ENCODE measurements at regions not wholly inside any gene's neighbourhood (a gene's known extent, or its start where the extent isn't known, plus 50 kb on each side); places are given as distances from the start of the nearest gene placed in this dataset.

GRCh38 chr4:23412701-23413100 is 477.1 kb downstream of the PPARGC1A start:
- Histone ChIP-seq H3K79me2 (ENCODE audit: insufficient read depth, low read length) (no peaks in the 10 kb centered on the region), H3K9me3 (ENCODE audit: low read length) (peaks cover 41% of the 10 kb centered on the region), H4K20me1 (ENCODE audit: insufficient read depth, low read length) (no peaks in the 10 kb centered on the region), H3K4me3 (replicated peaks in 1 of 3; ENCODE audit: insufficient read depth in 1 of 3, low read depth in 2 of 3, low read length in 3 of 3) (no peak overlapping the region), H3K36me3 (replicated peaks in 1 of 2; ENCODE audit: control insufficient read depth in 1 of 2, insufficient read depth in 2 of 2, low read length in 2 of 2) (no peaks in the 10 kb centered on the region), H2AFZ (ENCODE audit: low read length) (no peak overlapping the region), H3K27me3 (ENCODE audit: control insufficient read depth in 1 of 2, insufficient read depth in 2 of 2, low read length in 2 of 2) (no peaks in the 10 kb centered on the region), H3K27ac (ENCODE audit: extremely low read length, insufficient read depth, low read length) (no peak overlapping the region), H3K4me2 (ENCODE audit: low read depth, low read length) (no peak overlapping the region), H3K4me1 (ENCODE audit: insufficient read depth, low read length) (no peaks in the 10 kb centered on the region), H3K9ac (ENCODE audit: insufficient read depth, low read depth, low read length) (no peak overlapping the region)
- no peak for DNase-seq (ENCODE audit: low spot score)
- intact Hi-C loops (cut with micrococcal nuclease; ENCODE audit: unreplicated experiment): no loop called here
- POLR2A ChIA-PET: no interaction called here
- no TSS peak for BruUV-seq (replicated peaks)
- CTCF ChIA-PET (ENCODE audit: low intra/inter-chr PET ratio, low total read pairs): no interaction called here
- in situ Hi-C loops (cut with HindIII; ENCODE audit: extremely low pct_ligation_motif_present, low pct_unique_long_range_greater_than_20kb): no loop called here
- FAIRE-seq: no peak
- no peak for ATAC-seq
- TF ChIP-seq ETS1 (CRISPR knock-in tag; IDR thresholded peaks at IDR 0.05) (no peak), ZNF546 (CRISPR knock-in tag; conservative IDR thresholded peaks at IDR 0.05) (no peak), YEATS2 (CRISPR knock-in tag; IDR thresholded peaks at IDR 0.05; ENCODE audit: borderline replicate concordance) (no peak), ZNF569 (CRISPR knock-in tag; IDR thresholded peaks at IDR 0.05; ENCODE audit: borderline replicate concordance) (no peak), ZNF660 (CRISPR knock-in tag; IDR thresholded peaks at IDR 0.05; ENCODE audit: borderline replicate concordance, low read depth) (no peak), FOXK1 (CRISPR knock-in tag; IDR thresholded peaks at IDR 0.05; ENCODE audit: borderline replicate concordance, low read depth) (no peak), WIZ (CRISPR knock-in tag; IDR thresholded peaks at IDR 0.05) (no peak), NR2F6 (IDR thresholded peaks at IDR 0.05) (no peak), NR2F6 (CRISPR knock-in tag; IDR thresholded peaks at IDR 0.05) (no peak), NKX3-1 (CRISPR knock-in tag; IDR thresholded peaks at IDR 0.05) (no peak), BRCA1 (CRISPR knock-in tag; IDR thresholded peaks at IDR 0.05) (no peak), PHF8 (CRISPR knock-in tag; IDR thresholded peaks at IDR 0.05) (no peak), NCOA5 (CRISPR knock-in tag; IDR thresholded peaks at IDR 0.05) (no peak), MIER2 (CRISPR knock-in tag; IDR thresholded peaks at IDR 0.05) (no peak), TEAD3 (CRISPR knock-in tag; optimal IDR thresholded peaks at IDR 0.05; ENCODE audit: borderline replicate concordance) (no peak), PLRG1 (conservative IDR thresholded peaks at IDR 0.05) (no peak)
- TF ChIP-seq, protein P1, sequence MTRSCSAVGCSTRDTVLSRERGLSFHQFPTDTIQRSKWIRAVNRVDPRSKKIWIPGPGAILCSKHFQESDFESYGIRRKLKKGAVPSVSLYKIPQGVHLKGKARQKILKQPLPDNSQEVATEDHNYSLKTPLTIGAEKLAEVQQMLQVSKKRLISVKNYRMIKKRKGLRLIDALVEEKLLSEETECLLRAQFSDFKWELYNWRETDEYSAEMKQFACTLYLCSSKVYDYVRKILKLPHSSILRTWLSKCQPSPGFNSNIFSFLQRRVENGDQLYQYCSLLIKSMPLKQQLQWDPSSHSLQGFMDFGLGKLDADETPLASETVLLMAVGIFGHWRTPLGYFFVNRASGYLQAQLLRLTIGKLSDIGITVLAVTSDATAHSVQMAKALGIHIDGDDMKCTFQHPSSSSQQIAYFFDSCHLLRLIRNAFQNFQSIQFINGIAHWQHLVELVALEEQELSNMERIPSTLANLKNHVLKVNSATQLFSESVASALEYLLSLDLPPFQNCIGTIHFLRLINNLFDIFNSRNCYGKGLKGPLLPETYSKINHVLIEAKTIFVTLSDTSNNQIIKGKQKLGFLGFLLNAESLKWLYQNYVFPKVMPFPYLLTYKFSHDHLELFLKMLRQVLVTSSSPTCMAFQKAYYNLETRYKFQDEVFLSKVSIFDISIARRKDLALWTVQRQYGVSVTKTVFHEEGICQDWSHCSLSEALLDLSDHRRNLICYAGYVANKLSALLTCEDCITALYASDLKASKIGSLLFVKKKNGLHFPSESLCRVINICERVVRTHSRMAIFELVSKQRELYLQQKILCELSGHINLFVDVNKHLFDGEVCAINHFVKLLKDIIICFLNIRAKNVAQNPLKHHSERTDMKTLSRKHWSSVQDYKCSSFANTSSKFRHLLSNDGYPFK (CRISPR knock-in tag; IDR thresholded peaks at IDR 0.05; ENCODE audit: borderline replicate concordance): no peak
- TF ChIP-seq, protein P2, sequence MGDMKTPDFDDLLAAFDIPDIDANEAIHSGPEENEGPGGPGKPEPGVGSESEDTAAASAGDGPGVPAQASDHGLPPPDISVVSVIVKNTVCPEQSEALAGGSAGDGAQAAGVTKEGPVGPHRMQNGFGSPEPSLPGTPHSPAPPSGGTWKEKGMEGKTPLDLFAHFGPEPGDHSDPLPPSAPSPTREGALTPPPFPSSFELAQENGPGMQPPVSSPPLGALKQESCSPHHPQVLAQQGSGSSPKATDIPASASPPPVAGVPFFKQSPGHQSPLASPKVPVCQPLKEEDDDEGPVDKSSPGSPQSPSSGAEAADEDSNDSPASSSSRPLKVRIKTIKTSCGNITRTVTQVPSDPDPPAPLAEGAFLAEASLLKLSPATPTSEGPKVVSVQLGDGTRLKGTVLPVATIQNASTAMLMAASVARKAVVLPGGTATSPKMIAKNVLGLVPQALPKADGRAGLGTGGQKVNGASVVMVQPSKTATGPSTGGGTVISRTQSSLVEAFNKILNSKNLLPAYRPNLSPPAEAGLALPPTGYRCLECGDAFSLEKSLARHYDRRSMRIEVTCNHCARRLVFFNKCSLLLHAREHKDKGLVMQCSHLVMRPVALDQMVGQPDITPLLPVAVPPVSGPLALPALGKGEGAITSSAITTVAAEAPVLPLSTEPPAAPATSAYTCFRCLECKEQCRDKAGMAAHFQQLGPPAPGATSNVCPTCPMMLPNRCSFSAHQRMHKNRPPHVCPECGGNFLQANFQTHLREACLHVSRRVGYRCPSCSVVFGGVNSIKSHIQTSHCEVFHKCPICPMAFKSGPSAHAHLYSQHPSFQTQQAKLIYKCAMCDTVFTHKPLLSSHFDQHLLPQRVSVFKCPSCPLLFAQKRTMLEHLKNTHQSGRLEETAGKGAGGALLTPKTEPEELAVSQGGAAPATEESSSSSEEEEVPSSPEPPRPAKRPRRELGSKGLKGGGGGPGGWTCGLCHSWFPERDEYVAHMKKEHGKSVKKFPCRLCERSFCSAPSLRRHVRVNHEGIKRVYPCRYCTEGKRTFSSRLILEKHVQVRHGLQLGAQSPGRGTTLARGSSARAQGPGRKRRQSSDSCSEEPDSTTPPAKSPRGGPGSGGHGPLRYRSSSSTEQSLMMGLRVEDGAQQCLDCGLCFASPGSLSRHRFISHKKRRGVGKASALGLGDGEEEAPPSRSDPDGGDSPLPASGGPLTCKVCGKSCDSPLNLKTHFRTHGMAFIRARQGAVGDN (CRISPR knock-in tag; IDR thresholded peaks at IDR 0.05): no peak
- WGBS (ENCODE audit: low lambda C conversion rate): 31% methylated on average over 3 of the region's 3 CpGs

Data from HepG2 (cell line).